ENCODE measurements at regions not wholly inside any gene's neighbourhood (a gene's known extent, or its start where the extent isn't known, plus 50 kb on each side); places are given as distances from the start of the nearest gene placed in this dataset.

GRCh38 chr6:170074435-170074834, 216.4 kb downstream of the DLL1 start:
- Histone ChIP-seq H3K4me1 (no peaks in the 10 kb centered on the region), H3K4me2 (ENCODE audit: low read length) (no peak overlapping the region), H3K79me2 (no peaks in the 10 kb centered on the region), H3K9ac (no peak overlapping the region), H3K36me3 (ENCODE audit: control insufficient read depth, insufficient read depth, low read length) (no peaks in the 10 kb centered on the region), H3K4me3 (ENCODE audit: low read depth, low read length) (no peak overlapping the region), H3K9me3 (ENCODE audit: control insufficient read depth, low read length) (no peaks in the 10 kb centered on the region), H3K27ac (no peak overlapping the region), H2AFZ (no peak overlapping the region), H3K27me3 (ENCODE audit: control insufficient read depth, insufficient read depth, low read length) (no peaks in the 10 kb centered on the region)
- TF ChIP-seq, protein P1, sequence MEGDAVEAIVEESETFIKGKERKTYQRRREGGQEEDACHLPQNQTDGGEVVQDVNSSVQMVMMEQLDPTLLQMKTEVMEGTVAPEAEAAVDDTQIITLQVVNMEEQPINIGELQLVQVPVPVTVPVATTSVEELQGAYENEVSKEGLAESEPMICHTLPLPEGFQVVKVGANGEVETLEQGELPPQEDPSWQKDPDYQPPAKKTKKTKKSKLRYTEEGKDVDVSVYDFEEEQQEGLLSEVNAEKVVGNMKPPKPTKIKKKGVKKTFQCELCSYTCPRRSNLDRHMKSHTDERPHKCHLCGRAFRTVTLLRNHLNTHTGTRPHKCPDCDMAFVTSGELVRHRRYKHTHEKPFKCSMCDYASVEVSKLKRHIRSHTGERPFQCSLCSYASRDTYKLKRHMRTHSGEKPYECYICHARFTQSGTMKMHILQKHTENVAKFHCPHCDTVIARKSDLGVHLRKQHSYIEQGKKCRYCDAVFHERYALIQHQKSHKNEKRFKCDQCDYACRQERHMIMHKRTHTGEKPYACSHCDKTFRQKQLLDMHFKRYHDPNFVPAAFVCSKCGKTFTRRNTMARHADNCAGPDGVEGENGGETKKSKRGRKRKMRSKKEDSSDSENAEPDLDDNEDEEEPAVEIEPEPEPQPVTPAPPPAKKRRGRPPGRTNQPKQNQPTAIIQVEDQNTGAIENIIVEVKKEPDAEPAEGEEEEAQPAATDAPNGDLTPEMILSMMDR (IDR thresholded peaks at IDR 0.05) = no peak

DNA sequence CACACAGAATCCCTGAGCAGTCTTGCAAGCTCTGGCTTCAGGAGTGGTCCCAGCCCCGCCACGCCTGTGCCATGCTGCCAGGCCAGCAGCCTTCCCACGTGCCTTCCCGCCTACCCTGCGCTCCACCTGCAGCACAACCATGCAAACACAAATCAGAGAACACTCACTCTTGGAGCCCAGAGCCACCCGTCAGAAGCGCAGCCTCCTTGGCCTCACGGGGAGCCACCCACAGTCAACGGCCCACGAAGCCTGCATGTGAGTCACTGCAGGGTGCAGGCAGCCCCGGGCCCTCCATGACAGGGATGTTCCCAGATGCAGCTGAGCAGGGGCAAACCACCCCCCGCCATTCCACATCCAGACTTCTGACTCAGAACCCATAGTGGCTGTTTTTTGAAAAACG, 217.0 kb downstream of the DLL1 start:
- Histone ChIP-seq H3K4me3 (ENCODE audit: low read depth, low read length) (no peak overlapping the region), H3K4me2 (ENCODE audit: low read length) (no peak overlapping the region), H2AFZ (no peak overlapping the region), H3K79me2 (no peaks in the 10 kb centered on the region), H3K4me1 (no peaks in the 10 kb centered on the region), H3K27me3 (ENCODE audit: control insufficient read depth, insufficient read depth, low read length) (no peaks in the 10 kb centered on the region), H3K27ac (no peak overlapping the region), H3K9ac (no peak overlapping the region), H3K36me3 (ENCODE audit: control insufficient read depth, insufficient read depth, low read length) (no peaks in the 10 kb centered on the region), H3K9me3 (ENCODE audit: control insufficient read depth, low read length) (no peaks in the 10 kb centered on the region)
- TF ChIP-seq, protein P1 (IDR thresholded peaks at IDR 0.05) = no peak

- no peak overlapping the region for H3K4me3 ChIP-seq (ENCODE audit: low read depth, low read length)
- no peak overlapping the region for H3K9ac ChIP-seq
- no peak overlapping the region for H3K27ac ChIP-seq
- TF ChIP-seq, protein P1 (IDR thresholded peaks at IDR 0.05) = no peak
- H3K27me3 ChIP-seq (ENCODE audit: control insufficient read depth, insufficient read depth, low read length) = no peaks in the 10 kb centered on the region
- H3K9me3 ChIP-seq (ENCODE audit: control insufficient read depth, low read length) = no peaks in the 10 kb centered on the region
- H3K4me2 ChIP-seq (ENCODE audit: low read length) = no peak overlapping the region
- no peaks in the 10 kb centered on the region for H3K79me2 ChIP-seq
- no peak overlapping the region for H2AFZ ChIP-seq
- H3K4me1 ChIP-seq = no peaks in the 10 kb centered on the region
- H3K36me3 ChIP-seq (ENCODE audit: control insufficient read depth, insufficient read depth, low read length) = no peaks in the 10 kb centered on the region
Observed at GRCh38 chr6:170072246-170072645, 218.6 kb downstream of the DLL1 start.

- H3K4me2 ChIP-seq (ENCODE audit: low read length) = no peak overlapping the region
- H3K36me3 ChIP-seq (ENCODE audit: control insufficient read depth, insufficient read depth, low read length) = no peaks in the 10 kb centered on the region
- H3K27me3 ChIP-seq (ENCODE audit: control insufficient read depth, insufficient read depth, low read length) = no peaks in the 10 kb centered on the region
- no peaks in the 10 kb centered on the region for H3K4me1 ChIP-seq
- TF ChIP-seq, protein P1 (IDR thresholded peaks at IDR 0.05) = no peak
- H3K4me3 ChIP-seq (ENCODE audit: low read depth, low read length) = no peak overlapping the region
- H3K9me3 ChIP-seq (ENCODE audit: control insufficient read depth, low read length) = no peaks in the 10 kb centered on the region
- H3K9ac ChIP-seq = no peak overlapping the region
- H3K27ac ChIP-seq = no peak overlapping the region
- no peaks in the 10 kb centered on the region for H3K79me2 ChIP-seq
- no peak overlapping the region for H2AFZ ChIP-seq
Observed at GRCh38 chr6:170069611-170070010, 221.3 kb downstream of the DLL1 start.

DNA sequence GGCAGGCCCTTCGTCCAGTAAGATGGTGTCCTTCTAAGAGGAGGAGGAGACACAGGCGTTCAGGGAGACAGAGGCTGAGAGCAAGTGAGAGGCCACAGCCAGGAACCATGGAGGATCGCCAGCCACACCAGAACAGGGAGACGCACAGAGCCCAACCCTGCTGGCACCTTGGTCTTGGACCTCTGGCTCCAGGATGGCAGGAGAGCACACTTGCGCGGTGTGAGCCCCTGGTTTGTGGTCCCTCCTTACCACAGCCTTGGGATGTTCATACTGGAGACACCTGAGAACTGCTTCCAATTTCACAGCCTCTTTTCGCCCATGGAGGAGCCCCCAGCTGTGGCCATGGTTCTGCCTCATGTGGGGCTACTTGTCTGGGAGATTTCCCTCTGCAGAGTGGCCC, 222.4 kb downstream of the DLL1 start:
- no peaks in the 10 kb centered on the region for H3K36me3 ChIP-seq (ENCODE audit: control insufficient read depth, insufficient read depth, low read length)

More for the DNA sequence above, 222.4 kb downstream of the DLL1 start:
- no peak overlapping the region for H3K27ac ChIP-seq
- H3K4me1 ChIP-seq = no peaks in the 10 kb centered on the region
- H3K79me2 ChIP-seq = no peaks in the 10 kb centered on the region
- H3K4me2 ChIP-seq (ENCODE audit: low read length) = no peak overlapping the region
- H3K9ac ChIP-seq = no peak overlapping the region
- H2AFZ ChIP-seq = no peak overlapping the region
- no peaks in the 10 kb centered on the region for H3K27me3 ChIP-seq (ENCODE audit: control insufficient read depth, insufficient read depth, low read length)
- H3K9me3 ChIP-seq (ENCODE audit: control insufficient read depth, low read length) = no peaks in the 10 kb centered on the region
- no peak overlapping the region for H3K4me3 ChIP-seq (ENCODE audit: low read depth, low read length)
- TF ChIP-seq, protein P1 (IDR thresholded peaks at IDR 0.05) = no peak
